ENCODE measurements at regions not wholly inside any gene's neighbourhood (a gene's known extent, or its start where the extent isn't known, plus 50 kb on each side); places are given as distances from the start of the nearest gene placed in this dataset.

GRCh38 chr6:33861722-33862121 lies 57.9 kb upstream of the MLN start:
- TF ChIP-seq CTCF (IDR thresholded peaks at IDR 0.05) (no peak), POLR2AphosphoS5 (IDR thresholded peaks at IDR 0.05) (no peak)

All from upper lobe of left lung (tissue), 4 donors.